ENCODE measurements at regions not wholly inside any gene's neighbourhood (a gene's known extent, or its start where the extent isn't known, plus 50 kb on each side); places are given as distances from the start of the nearest gene placed in this dataset.
A peak's percentile ranks its signal among the peaks of the same experiment; 100 is the strongest.

DNA sequence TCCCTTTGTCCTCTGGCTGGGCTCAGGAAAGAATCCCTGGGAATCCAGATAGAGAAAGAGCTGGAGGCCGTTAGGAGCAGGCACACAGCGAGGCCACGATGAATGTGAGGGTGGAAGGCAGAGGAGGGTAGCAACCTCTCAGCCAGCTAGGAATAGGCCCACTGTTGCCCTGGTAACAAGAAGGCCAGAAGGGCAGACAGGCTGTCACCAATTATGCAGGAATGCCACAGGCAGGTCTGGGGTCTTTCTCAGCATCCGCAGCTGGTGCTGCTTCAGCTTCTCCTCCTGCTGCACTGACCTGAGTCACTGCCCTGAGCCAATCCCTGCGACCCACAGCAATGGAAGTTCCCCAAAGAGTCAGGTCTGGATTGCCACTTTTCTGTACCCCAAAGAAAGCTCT, 62.8 kb upstream of the C3orf80 start:
- TF ChIP-seq YY1 (IDR thresholded peaks at IDR 0.05; ENCODE audit: low read depth, low read length), result peak; percentile 71
- TF ChIP-seq, protein P1, sequence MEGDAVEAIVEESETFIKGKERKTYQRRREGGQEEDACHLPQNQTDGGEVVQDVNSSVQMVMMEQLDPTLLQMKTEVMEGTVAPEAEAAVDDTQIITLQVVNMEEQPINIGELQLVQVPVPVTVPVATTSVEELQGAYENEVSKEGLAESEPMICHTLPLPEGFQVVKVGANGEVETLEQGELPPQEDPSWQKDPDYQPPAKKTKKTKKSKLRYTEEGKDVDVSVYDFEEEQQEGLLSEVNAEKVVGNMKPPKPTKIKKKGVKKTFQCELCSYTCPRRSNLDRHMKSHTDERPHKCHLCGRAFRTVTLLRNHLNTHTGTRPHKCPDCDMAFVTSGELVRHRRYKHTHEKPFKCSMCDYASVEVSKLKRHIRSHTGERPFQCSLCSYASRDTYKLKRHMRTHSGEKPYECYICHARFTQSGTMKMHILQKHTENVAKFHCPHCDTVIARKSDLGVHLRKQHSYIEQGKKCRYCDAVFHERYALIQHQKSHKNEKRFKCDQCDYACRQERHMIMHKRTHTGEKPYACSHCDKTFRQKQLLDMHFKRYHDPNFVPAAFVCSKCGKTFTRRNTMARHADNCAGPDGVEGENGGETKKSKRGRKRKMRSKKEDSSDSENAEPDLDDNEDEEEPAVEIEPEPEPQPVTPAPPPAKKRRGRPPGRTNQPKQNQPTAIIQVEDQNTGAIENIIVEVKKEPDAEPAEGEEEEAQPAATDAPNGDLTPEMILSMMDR (IDR thresholded peaks at IDR 0.05; ENCODE audit: control extremely low read depth in 1 of 3, insufficient read depth in 1 of 3, low read depth in 1 of 3, low read length in 3 of 3), result no peak
- no peak for TF ChIP-seq EP300 (IDR thresholded peaks at IDR 0.05; ENCODE audit: borderline replicate concordance in 1 of 2, low read depth in 2 of 2, low read length in 2 of 2)
- TF ChIP-seq RAD21 (IDR thresholded peaks at IDR 0.05 in 1 of 2, conservative IDR thresholded peaks at IDR 0.05 in 1 of 2; ENCODE audit: low read depth in 2 of 2, low read length in 2 of 2), result no peak; a peak in 1 of 4 replicates
- TF ChIP-seq JUND (IDR thresholded peaks at IDR 0.05; ENCODE audit: low read length), result no peak
- no peak for TF ChIP-seq GABPA (IDR thresholded peaks at IDR 0.05; ENCODE audit: borderline replicate concordance, insufficient read depth, low read length)
- no peak; the same call in 1 of the 2 replicates for TF ChIP-seq POU5F1 (IDR thresholded peaks at IDR 0.05; ENCODE audit: low read depth, low read length)
- no peak for TF ChIP-seq MAFK (IDR thresholded peaks at IDR 0.05; ENCODE audit: low read depth, low read length)
- TF ChIP-seq EZH2 (IDR thresholded peaks at IDR 0.05; ENCODE audit: low read depth, low read length, severe bottlenecking), result no peak
- TF ChIP-seq ATF2 (IDR thresholded peaks at IDR 0.05; ENCODE audit: low read length), result no peak
- no peak for TF ChIP-seq ZNF274 (IDR thresholded peaks at IDR 0.05; ENCODE audit: borderline replicate concordance, extremely low read depth, low read length)

Measured in H1 (cell line).